DOHH2 (cell line): ENCODE measurements at regions not wholly inside any gene's neighbourhood (a gene's known extent, or its start where the extent isn't known, plus 50 kb on each side); places are given as distances from the start of the nearest gene placed in this dataset.

Source experiments
- H3F3A ChIP-seq: fragments of 200-600 bp; sonication (generic), shearing (Covaris generic); 2 replicates; pipeline ENCODE4 v1.6.0; 2016; ENCODE audit warnings: antibody characterized with exemption, mild to moderate bottlenecking; ENCODE audit not compliant: control insufficient read depth, insufficient read depth
- H3K27ac ChIP-seq: fragments of 200-600 bp; sonication (generic); 2 replicates; pipeline ENCODE4 v1.5.1; 2014; ENCODE audit warnings: low read depth, mild to moderate bottlenecking, low read length, moderate library complexity
- H3K27me3 ChIP-seq: fragments of 200-600 bp; sonication (generic); 2 replicates; pipeline ENCODE4 v1.6.1; 2014; ENCODE audit warnings: mild to moderate bottlenecking, low read length, mixed read lengths; ENCODE audit not compliant: control insufficient read depth
- H3K36me3 ChIP-seq: fragments of 200-600 bp; sonication (generic); 2 replicates; pipeline ENCODE4 v1.6.1; 2014; ENCODE audit warnings: mild to moderate bottlenecking, low read length, moderate library complexity, mixed read lengths; ENCODE audit not compliant: control insufficient read depth
- H3K4me1 ChIP-seq: fragments of 200-600 bp; sonication (generic); 2 replicates; pipeline ENCODE4 v1.6.1; 2014; ENCODE audit warnings: mild to moderate bottlenecking, low read length, mixed read lengths; ENCODE audit not compliant: control insufficient read depth
- H3K4me2 ChIP-seq: fragments of 200-600 bp; sonication (generic); 2 replicates; pipeline ENCODE4 v1.6.0; 2014; ENCODE audit warnings: mild to moderate bottlenecking, low read length, moderate library complexity
- H3K4me3 ChIP-seq: fragments of 200-600 bp; sonication (generic); 2 replicates; pipeline ENCODE4 v1.5.1; 2014; ENCODE audit warnings: mild to moderate bottlenecking, low read length, mixed read lengths
- H3K79me2 ChIP-seq: fragments of 200-600 bp; sonication (generic); 2 replicates; pipeline ENCODE4 v1.6.1; 2014; ENCODE audit warnings: mild to moderate bottlenecking, low read length, mixed read lengths; ENCODE audit not compliant: control insufficient read depth
- H3K9me2 ChIP-seq: fragments of 200-600 bp; sonication (generic); replicated peaks from 2 replicates; pipeline ENCODE4 v1.6.1; 2014; ENCODE audit warnings: mild to moderate bottlenecking, low read length, mixed read lengths; ENCODE audit not compliant: control insufficient read depth
- H3K9me3 ChIP-seq: fragments of 200-600 bp; sonication (generic); 2 replicates; pipeline ENCODE4 v1.6.1; 2014; ENCODE audit warnings: antibody characterized with exemption, low read length, mixed read lengths; ENCODE audit not compliant: control insufficient read depth, insufficient read depth
- H4K20me1 ChIP-seq: fragments of 200-600 bp; sonication (generic); 2 replicates; pipeline ENCODE4 v1.6.0; 2014; ENCODE audit warnings: low read depth, mild to moderate bottlenecking, antibody characterized with exemption, low read length, moderate library complexity; ENCODE audit not compliant: control insufficient read depth, insufficient read depth
- CTCF ChIP-seq: fragments of 200-600 bp; sonication (generic); IDR thresholded peaks from one replicate; pipeline ENCODE4 v1.5.1; 2014; ENCODE audit warnings: antibody characterized with exemption, mild to moderate bottlenecking, low read depth, low read length; ENCODE audit not compliant: poor library complexity, severe bottlenecking
- EZH2phosphoT487 ChIP-seq: fragments of 200-600 bp; sonication (generic); IDR thresholded peaks from 2 replicates; pipeline ENCODE4 v1.6.1; 2017; ENCODE audit warnings: borderline replicate concordance, mild to moderate bottlenecking, antibody characterized with exemption, low read length, moderate library complexity, mixed read lengths

GRCh38 chr19:31180907-31181306 is 168.3 kb downstream of the TSHZ3 start:
- H3K4me3 ChIP-seq: no peak overlapping the region
- no peaks in the 10 kb centered on the region for H3K27me3 ChIP-seq
- H3K36me3 ChIP-seq: no peaks in the 10 kb centered on the region
- H3F3A ChIP-seq: no peaks in the 10 kb centered on the region
- no peak overlapping the region for H3K4me2 ChIP-seq
- no peaks in the 10 kb centered on the region for H4K20me1 ChIP-seq
- H3K9me2 ChIP-seq: no peaks in the 10 kb centered on the region
- TF ChIP-seq EZH2phosphoT487: no peak
- no peak for TF ChIP-seq CTCF
- no peaks in the 10 kb centered on the region for H3K4me1 ChIP-seq
- H3K9me3 ChIP-seq: no peaks in the 10 kb centered on the region; the same call in 1 of the 2 replicates
- no peak overlapping the region for H3K27ac ChIP-seq
- no peaks in the 10 kb centered on the region for H3K79me2 ChIP-seq

GRCh38 chr19:31179471-31179852 is 169.8 kb downstream of the TSHZ3 start:
- Histone ChIP-seq H3F3A (no peaks in the 10 kb centered on the region), H3K27me3 (no peaks in the 10 kb centered on the region), H3K4me2 (no peak overlapping the region), H3K79me2 (no peaks in the 10 kb centered on the region), H3K36me3 (no peaks in the 10 kb centered on the region), H3K9me3 (no peaks in the 10 kb centered on the region; the same call in 1 of the 2 replicates), H3K27ac (no peak overlapping the region), H3K4me3 (no peak overlapping the region), H3K4me1 (no peaks in the 10 kb centered on the region), H3K9me2 (no peaks in the 10 kb centered on the region), H4K20me1 (no peaks in the 10 kb centered on the region)
- TF ChIP-seq CTCF (no peak), EZH2phosphoT487 (no peak)

- Histone ChIP-seq H3K27me3 (no peaks in the 10 kb centered on the region), H3K9me2 (no peaks in the 10 kb centered on the region), H3F3A (no peaks in the 10 kb centered on the region), H4K20me1 (no peaks in the 10 kb centered on the region), H3K27ac (no peak overlapping the region), H3K9me3 (no peaks in the 10 kb centered on the region; the same call in 1 of the 2 replicates), H3K36me3 (no peaks in the 10 kb centered on the region), H3K4me3 (no peak overlapping the region), H3K79me2 (no peaks in the 10 kb centered on the region), H3K4me2 (no peak overlapping the region), H3K4me1 (no peaks in the 10 kb centered on the region)
- TF ChIP-seq EZH2phosphoT487 (no peak), CTCF (no peak)
Observed at GRCh38 chr19:31178833-31179470, 170.3 kb downstream of the TSHZ3 start.
